ENCODE measurements at regions not wholly inside any gene's neighbourhood (a gene's known extent, or its start where the extent isn't known, plus 50 kb on each side); places are given as distances from the start of the nearest gene placed in this dataset.

DNA sequence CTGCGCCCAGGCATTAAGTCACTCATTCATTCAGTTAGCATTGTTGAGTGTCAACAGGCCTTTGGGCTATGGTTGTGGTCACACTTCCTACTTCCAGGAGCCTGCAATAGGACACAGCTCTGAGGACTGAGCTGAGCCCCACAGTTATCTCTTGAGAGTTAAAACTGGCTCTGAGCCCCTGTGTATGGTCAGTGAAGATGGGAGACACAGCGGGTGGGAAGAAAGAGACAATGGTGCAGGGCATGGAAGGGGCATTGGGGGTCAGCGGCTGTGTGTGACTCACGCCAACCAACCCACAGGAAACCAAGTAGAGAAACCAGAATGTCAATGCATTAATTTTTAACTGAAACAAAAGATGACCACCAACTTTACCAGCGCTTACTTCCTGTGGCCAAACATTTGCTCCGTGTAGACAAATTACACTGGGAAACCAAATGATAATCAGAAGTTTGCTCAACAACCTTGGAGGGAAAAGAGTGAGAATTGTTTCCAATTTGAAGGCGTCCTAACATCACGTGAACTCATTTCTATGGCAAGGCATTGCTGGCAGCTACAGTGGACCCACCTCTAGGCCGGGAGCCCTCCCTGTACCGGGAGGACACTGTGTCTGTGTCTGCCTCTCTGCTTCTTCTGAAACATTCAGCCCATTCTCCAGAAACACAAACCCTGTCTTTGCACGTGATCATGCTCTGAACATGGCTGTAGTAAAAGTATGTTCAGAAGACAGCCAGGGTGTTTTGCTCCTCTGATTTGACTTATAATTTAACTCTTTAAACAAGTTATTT is 212.0 kb upstream of the ID2 start:
- intact Hi-C loops (cut with DNase I): no loop called here
- no peak for DNase-seq (ENCODE audit: extremely low spot score)
- WGBS: 92% methylated on average over 11 of the region's 11 CpGs

GRCh38 chr2:8472545-8473323 is 209.1 kb upstream of the ID2 start:
- H3K27me3 ChIP-seq: no peaks in the 10 kb centered on the region
- no peak for DNase-seq (ENCODE audit: extremely low spot score)
- peaks cover 0 to 6% (median 0%) of the 10 kb centered on the region in 4 donors for H3K4me1 ChIP-seq
- H3K36me3 ChIP-seq: no peaks in the 10 kb centered on the region
- WGBS: 90% methylated on average over 7 of the region's 7 CpGs
- no peaks in the 10 kb centered on the region for H3K9me3 ChIP-seq
- H3K4me3 ChIP-seq: no peak overlapping the region
- no peak overlapping the region for H3K27ac ChIP-seq (replicated peaks in 1 of 4)
- TF ChIP-seq EP300 (IDR thresholded peaks at IDR 0.05): no peak
- intact Hi-C loops (cut with DNase I): no loop called here

More for the DNA sequence above, 212.0 kb upstream of the ID2 start:
- Histone ChIP-seq H3K27ac (replicated peaks in 1 of 4) (no peak overlapping the region), H3K4me3 (no peak overlapping the region), H3K36me3 (no peaks in the 10 kb centered on the region), H3K9me3 (no peaks in the 10 kb centered on the region), H3K27me3 (no peaks in the 10 kb centered on the region), H3K4me1 (no peaks in the 10 kb centered on the region)
- no peak for TF ChIP-seq POLR2A (IDR thresholded peaks at IDR 0.05; ENCODE audit: low read depth)
- TF ChIP-seq CTCF (IDR thresholded peaks at IDR 0.05): no peak
- TF ChIP-seq EP300 (IDR thresholded peaks at IDR 0.05): no peak

DNA sequence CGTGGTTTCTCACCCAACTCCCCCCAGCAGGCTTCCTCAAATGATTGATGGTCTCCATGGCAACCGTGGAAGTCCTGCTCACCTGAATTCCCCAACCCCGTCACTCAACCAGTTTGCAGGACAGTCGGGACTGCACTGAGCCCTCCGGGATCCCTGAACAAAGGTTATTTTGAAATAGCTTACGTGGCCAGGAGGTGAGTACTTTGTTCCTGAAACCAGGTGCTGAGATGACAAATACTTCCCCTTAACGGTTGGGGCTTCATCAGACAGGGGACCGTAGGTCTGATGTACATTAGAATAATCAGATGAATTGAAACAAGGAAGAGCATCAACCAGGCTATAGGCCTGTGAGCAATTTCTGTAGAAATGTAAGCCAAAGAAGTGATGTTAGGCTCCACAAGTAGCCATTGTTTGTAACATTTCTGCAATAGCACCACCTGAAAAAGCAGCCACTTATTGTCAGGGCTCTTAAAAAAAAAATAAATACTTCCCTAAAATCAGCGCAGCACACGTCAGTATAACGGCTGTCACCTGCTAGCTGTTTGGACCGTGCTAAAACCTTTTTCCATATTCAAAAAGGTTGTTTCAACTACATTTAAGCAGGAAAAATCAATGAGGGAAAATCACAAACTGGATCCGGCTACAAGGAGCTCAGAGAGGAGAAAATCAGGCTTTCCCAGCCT is 206.4 kb upstream of the ID2 start:
- intact Hi-C loops (cut with DNase I): no loop called here
- WGBS: 79% methylated on average over 13 of the region's 13 CpGs
- Histone ChIP-seq H3K36me3 (no peaks in the 10 kb centered on the region), H3K27me3 (no peaks in the 10 kb centered on the region), H3K9me3 (no peaks in the 10 kb centered on the region), H3K4me1 (peaks cover 0 to 11% (median 4%) of the 10 kb centered on the region in 4 donors), H3K4me3 (no peak overlapping the region), H3K27ac (replicated peaks in 1 of 4) (no peak overlapping the region)
- no peak for DNase-seq (ENCODE audit: extremely low spot score)
- TF ChIP-seq POLR2A (IDR thresholded peaks at IDR 0.05; ENCODE audit: low read depth): no peak
- no peak for TF ChIP-seq EP300 (IDR thresholded peaks at IDR 0.05)
- TF ChIP-seq POLR2AphosphoS5 (IDR thresholded peaks at IDR 0.05): no peak
- no peak for TF ChIP-seq CTCF (IDR thresholded peaks at IDR 0.05)

DNA sequence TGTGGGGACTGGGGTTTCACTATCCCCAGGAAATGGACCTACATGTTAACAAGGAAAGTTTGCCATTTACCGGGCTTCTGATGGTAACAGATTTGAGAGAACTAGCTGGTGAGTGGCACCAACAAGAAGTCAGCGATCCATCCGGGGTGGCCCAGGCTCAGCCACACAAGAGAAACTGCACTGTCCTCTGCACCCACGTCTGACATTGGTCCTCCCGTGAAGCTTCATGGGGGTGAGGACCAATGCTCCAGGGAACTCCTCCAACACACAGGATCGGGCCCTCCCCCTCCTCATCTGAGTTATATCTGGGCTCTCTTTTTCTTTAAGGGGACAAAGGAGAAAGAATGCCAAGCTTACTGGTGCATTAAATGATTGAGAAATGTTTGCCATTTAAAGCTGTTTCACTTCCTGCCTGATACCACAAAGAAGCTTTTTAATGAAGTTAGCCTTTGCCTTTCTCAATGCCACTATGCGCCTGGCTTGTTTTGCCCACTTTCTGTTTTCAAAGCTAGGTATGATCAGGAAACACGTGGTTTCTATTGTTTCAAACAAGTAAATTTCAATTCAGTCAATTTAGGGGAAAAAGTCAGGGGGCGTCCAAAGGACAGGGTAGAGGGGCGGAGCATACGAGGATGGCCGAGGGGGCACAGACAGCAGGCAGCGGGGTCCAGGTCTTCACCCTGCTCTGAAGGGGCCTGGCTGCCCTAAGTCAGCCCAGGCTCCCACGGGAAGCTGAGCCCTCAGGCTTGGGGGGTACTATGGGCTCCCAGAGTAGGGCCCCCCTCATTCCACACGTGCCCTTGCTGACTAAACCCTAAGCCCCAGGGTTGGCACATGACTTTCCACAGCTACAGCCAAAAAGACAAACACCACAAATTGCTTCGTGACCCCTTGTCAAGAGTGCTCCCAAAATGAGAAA is 204.0 kb upstream of the ID2 start:
- no peaks in the 10 kb centered on the region for H3K27me3 ChIP-seq
- H3K9me3 ChIP-seq: no peaks in the 10 kb centered on the region
- H3K4me1 ChIP-seq: peaks cover 3 to 20% (median 4%) of the 10 kb centered on the region in 4 donors
- no peaks in the 10 kb centered on the region for H3K36me3 ChIP-seq
- no peak for DNase-seq (ENCODE audit: extremely low spot score)
- 71% methylated on average over 15 of the region's 16 CpGs for WGBS
- H3K4me3 ChIP-seq: no peak overlapping the region
- peak overlapping the region in 1 of 4 donors; percentile 23 for H3K27ac ChIP-seq (replicated peaks in 1 of 4)
- intact Hi-C loops (cut with DNase I): no loop called here
- no peak for TF ChIP-seq POLR2AphosphoS5 (IDR thresholded peaks at IDR 0.05)
- TF ChIP-seq CTCF (IDR thresholded peaks at IDR 0.05): no peak
- TF ChIP-seq EP300 (IDR thresholded peaks at IDR 0.05): no peak
- TF ChIP-seq POLR2A (IDR thresholded peaks at IDR 0.05; ENCODE audit: low read depth): no peak

Data from esophagus muscularis mucosa (tissue), 4 donors.